Astrocyte of the cerebellum (primary cell): ENCODE measurements at regions not wholly inside any gene's neighbourhood (a gene's known extent, or its start where the extent isn't known, plus 50 kb on each side); places are given as distances from the start of the nearest gene placed in this dataset.
"Not testable (repeated sequence)": the region's sequence is repeated elsewhere in the genome, so short reads cannot be mapped to it uniquely, and the experiment has no call there.

ENCODE experiments used
- DNase-seq: peaks from one replicate; pipeline ENCODE4 v3.0.0-alpha.2; 2011; ENCODE audit warnings: low read depth
- H3K4me3 ChIP-seq: 2 replicates; pipeline ENCODE4 v1.5.1; 2011; ENCODE audit warnings: mild to moderate bottlenecking, low read depth, low read length, moderate library complexity
- CTCF ChIP-seq: IDR thresholded peaks from 2 replicates; pipeline ENCODE4 v1.5.1; 2012; ENCODE audit warnings: low read length, low read depth, moderate library complexity, mild to moderate bottlenecking; ENCODE audit errors: missing control alignments
- in situ Hi-C: cut with HindIII; loops from 2 replicates; pipeline ENCODE4 v1.10.0; 2017; ENCODE audit warnings: low sequenced_read_pairs

DNA sequence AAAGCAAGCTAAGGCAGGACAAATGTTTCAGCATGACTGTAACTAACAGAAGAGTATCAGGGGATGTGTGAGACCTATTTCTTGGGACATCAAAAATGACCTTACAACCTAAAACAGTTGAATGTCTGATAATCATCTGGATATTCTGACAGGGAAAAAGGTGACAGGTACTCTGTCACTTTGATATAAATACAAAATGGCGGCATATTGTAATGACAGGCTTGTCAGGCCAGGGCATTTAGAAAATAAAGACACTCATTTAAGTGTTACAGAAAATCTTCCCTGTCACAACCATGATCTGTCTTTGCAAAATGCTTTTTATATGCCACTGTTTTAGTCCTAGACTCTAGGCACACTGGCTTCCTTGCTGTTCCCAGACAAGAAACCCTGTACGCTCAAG lies 1033.3 kb upstream of the FLRT2 start:
- TF ChIP-seq CTCF: no peak
- H3K4me3 ChIP-seq: no peak overlapping the region
- DNase-seq: no peak
- in situ Hi-C loops: no loop called here

DNA sequence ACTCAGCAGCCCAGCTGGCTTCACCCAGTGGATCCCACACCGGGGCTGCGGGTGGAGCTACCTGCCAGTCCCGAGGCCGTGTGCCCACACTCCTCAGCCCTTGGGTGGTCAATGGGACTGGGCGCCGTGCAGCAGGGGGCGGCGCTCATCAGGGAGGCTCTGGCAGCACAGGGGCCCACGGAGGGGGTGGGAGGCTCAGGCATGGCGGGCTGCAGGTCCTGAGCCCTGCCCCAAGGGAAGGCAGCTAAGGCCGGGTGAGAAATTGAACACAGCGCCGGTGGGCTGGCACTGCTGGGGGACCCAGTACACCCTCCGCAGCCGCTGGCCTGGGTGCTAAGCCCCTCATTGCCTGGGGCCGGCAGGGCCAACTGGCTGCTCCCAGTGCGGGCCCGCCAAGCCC lies 1017.1 kb upstream of the FLRT2 start:
- DNase-seq, H3K4me3 ChIP-seq, in situ Hi-C loops: not testable (repeated sequence)

- H3K4me3 ChIP-seq: no peak overlapping the region
- no peak for TF ChIP-seq CTCF
- no peak for DNase-seq
- in situ Hi-C loops: no loop called here
Observed at GRCh38 chr14:84519836-84520235, 1010.1 kb upstream of the FLRT2 start.

GRCh38 chr14:84520711-84521338 lies 1009.1 kb upstream of the FLRT2 start:
- no peak for TF ChIP-seq CTCF
- H3K4me3 ChIP-seq: no peak overlapping the region
- DNase-seq: peak; percentile 37
- in situ Hi-C loops: no loop called here

GRCh38 chr14:84523746-84524145 lies 1006.2 kb upstream of the FLRT2 start:
- in situ Hi-C loops: no loop called here
- no peak for TF ChIP-seq CTCF
- H3K4me3 ChIP-seq: no peak overlapping the region
- no peak for DNase-seq

DNA sequence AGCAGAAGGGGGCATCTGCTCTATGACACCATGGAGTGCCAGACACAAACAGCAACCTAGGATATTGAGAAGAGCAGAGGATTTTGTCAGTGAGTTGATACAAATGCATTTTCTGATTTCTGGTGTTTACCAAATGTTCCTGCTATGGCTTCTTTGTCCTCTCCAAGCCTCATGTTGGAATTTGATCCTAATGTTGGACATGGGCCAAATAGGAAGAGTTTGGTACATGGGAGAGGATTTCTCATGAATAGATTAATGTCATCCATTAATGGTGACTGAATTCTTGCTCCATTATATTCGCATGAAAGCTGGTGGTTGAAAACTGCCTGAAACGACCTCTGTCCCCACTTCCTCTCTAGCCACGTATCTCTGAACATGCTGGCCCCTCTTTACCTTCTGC lies 1002.2 kb upstream of the FLRT2 start:
- no peak overlapping the region for H3K4me3 ChIP-seq
- in situ Hi-C loops: no loop called here
- DNase-seq: no peak
- TF ChIP-seq CTCF: no peak

DNA sequence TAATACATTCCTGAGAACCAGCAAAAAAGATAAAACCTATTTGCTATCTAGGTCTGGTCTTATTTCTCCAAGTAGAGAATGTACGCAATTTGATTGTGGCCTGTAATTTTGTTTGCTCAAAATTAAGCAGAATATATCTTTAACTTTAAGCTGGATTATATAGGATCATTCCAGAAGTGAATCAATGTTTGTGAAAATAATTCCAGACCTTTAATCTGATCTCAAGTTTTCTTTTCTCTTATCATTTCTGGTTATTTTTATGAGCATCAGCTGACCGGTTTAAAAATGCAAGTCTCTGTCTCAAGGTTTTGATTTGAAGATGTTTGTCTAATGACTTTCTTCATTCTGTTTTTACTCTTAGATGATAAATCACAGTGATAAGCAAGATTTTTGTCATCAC lies 997.9 kb upstream of the FLRT2 start:
- no peak for TF ChIP-seq CTCF
- H3K4me3 ChIP-seq: no peak overlapping the region
- in situ Hi-C loops: no loop called here
- no peak for DNase-seq
